ENCODE measurements at regions not wholly inside any gene's neighbourhood (a gene's known extent, or its start where the extent isn't known, plus 50 kb on each side); places are given as distances from the start of the nearest gene placed in this dataset.
A peak's percentile ranks its signal among the peaks of the same experiment; 100 is the strongest.

- no peak for DNase-seq (ENCODE audit: low read depth, low spot score)
Observed at GRCh38 chr6:125544819-125545218, 204.6 kb upstream of the HEY2 start.

GRCh38 chr6:125546841-125547251 is 202.6 kb upstream of the HEY2 start:
- no peak for DNase-seq (ENCODE audit: low read depth, low spot score)

- DNase-seq (ENCODE audit: low read depth, low spot score): no peak
Observed at GRCh38 chr6:125547381-125547780, 202.1 kb upstream of the HEY2 start.

GRCh38 chr6:125549202-125549884 is 200.1 kb upstream of the HEY2 start:
- DNase-seq (ENCODE audit: low read depth, low spot score): no peak

- no peak for DNase-seq (ENCODE audit: low read depth, low spot score)
Observed at GRCh38 chr6:125550892-125551291, 198.5 kb upstream of the HEY2 start.

- no peak for DNase-seq (ENCODE audit: low read depth, low spot score)
Observed at GRCh38 chr6:125552819-125553218, 196.6 kb upstream of the HEY2 start.

GRCh38 chr6:125554456-125554855 is 195.0 kb upstream of the HEY2 start:
- no peak for DNase-seq (ENCODE audit: low read depth, low spot score)

GRCh38 chr6:125558241-125558843 is 191.1 kb upstream of the HEY2 start:
- no peak for DNase-seq (ENCODE audit: low read depth, low spot score)

GRCh38 chr6:125558907-125559306 is 190.5 kb upstream of the HEY2 start:
- no peak for DNase-seq (ENCODE audit: low read depth, low spot score)

- DNase-seq (ENCODE audit: low read depth, low spot score): peak; percentile 63
Observed at GRCh38 chr6:125562156-125562555, 187.3 kb upstream of the HEY2 start.

- no peak for DNase-seq (ENCODE audit: low read depth, low spot score)
Observed at GRCh38 chr6:125564941-125565340, 184.5 kb upstream of the HEY2 start.

GRCh38 chr6:125567407-125567806 is 182.0 kb upstream of the HEY2 start:
- DNase-seq (ENCODE audit: low read depth, low spot score): no peak

- DNase-seq (ENCODE audit: low read depth, low spot score): no peak
Observed at GRCh38 chr6:125568609-125569008, 180.8 kb upstream of the HEY2 start.

- no peak for DNase-seq (ENCODE audit: low read depth, low spot score)
Observed at GRCh38 chr6:125570526-125570925, 178.9 kb upstream of the HEY2 start.

GRCh38 chr6:125571207-125571755 is 178.2 kb upstream of the HEY2 start:
- DNase-seq (ENCODE audit: low read depth, low spot score): no peak

- DNase-seq (ENCODE audit: low read depth, low spot score): no peak
Observed at GRCh38 chr6:125574604-125575003, 174.8 kb upstream of the HEY2 start.

GRCh38 chr6:125577124-125577662 is 172.2 kb upstream of the HEY2 start:
- DNase-seq (ENCODE audit: low read depth, low spot score): no peak

- peak; percentile 96 for DNase-seq (ENCODE audit: low read depth, low spot score)
Observed at GRCh38 chr6:125584468-125584939, 164.9 kb upstream of the HEY2 start.

GRCh38 chr6:125585470-125585869 is 164.0 kb upstream of the HEY2 start:
- no peak for DNase-seq (ENCODE audit: low read depth, low spot score)

- DNase-seq (ENCODE audit: low read depth, low spot score): no peak
Observed at GRCh38 chr6:125586074-125586473, 163.4 kb upstream of the HEY2 start.

- DNase-seq (ENCODE audit: low read depth, low spot score): no peak
Observed at GRCh38 chr6:125586605-125587004, 162.8 kb upstream of the HEY2 start.

- no peak for DNase-seq (ENCODE audit: low read depth, low spot score)
Observed at GRCh38 chr6:125587666-125588632, 161.5 kb upstream of the HEY2 start.
